Endothelial cell of umbilical vein (primary cell): ENCODE measurements at regions not wholly inside any gene's neighbourhood (a gene's known extent, or its start where the extent isn't known, plus 50 kb on each side); places are given as distances from the start of the nearest gene placed in this dataset.

Source experiments
- BruUV-seq: library from RNA; stranded (reverse); fragments of 400-500 nt; replicated peaks from 2 replicates; lab custom pipeline; 2021; lab: Mats Ljungman, UMichigan
- CTCF ChIA-PET: fragments of 300-600, 350-600 bp; sonication (Branson Sonifier 250); formaldehyde crosslinking; loops from one replicate; lab custom pipeline; 2021; ENCODE audit warnings: antibody characterized with exemption, inconsistent platforms; lab: Charles Lee
- POLR2A ChIA-PET: fragments of 300-600, 350-600 bp; sonication (Branson Sonifier 250); formaldehyde crosslinking; loops from one replicate; lab custom pipeline; 2021; ENCODE audit warnings: antibody characterized with exemption, inconsistent platforms; lab: Charles Lee
- DNase-seq: peaks from one replicate; pipeline ENCODE4 v3.0.0-alpha.2; 2011; ENCODE audit warnings: low read depth, low spot score
- FAIRE-seq: peaks from 2 replicates; lab custom pipeline; 2011; peaks lifted over from hg19 to GRCh38; lab: Jason Lieb, UNC
- H2AFZ ChIP-seq: 2 replicates; pipeline ENCODE4 v1.6.0; 2012; ENCODE audit warnings: low read depth, low read length, control low read depth, inconsistent platforms
- H3K27ac ChIP-seq: 2 replicates; pipeline ENCODE4 v1.5.1; 2011; ENCODE audit warnings: low read depth, mild to moderate bottlenecking, control low read depth, low read length, moderate library complexity; ENCODE audit not compliant: insufficient read depth
- H3K27me3 ChIP-seq, 2 experiments: 2 replicates each; pipeline versions ENCODE4 v1.6.0 to v1.6.1; 2011; ENCODE audit warnings: low read length in 2 of 2, mixed read lengths in 1 of 2; ENCODE audit not compliant: control insufficient read depth in 2 of 2, insufficient read depth in 2 of 2
- H3K36me3 ChIP-seq, 2 experiments: 2 replicates in 1 of 2; 3 replicates in 1 of 2; pipeline ENCODE4 v1.5.1; 2011; ENCODE audit warnings: low read length in 2 of 2, mild to moderate bottlenecking in 1 of 2, moderate library complexity in 1 of 2; ENCODE audit not compliant: control insufficient read depth in 2 of 2, insufficient read depth in 2 of 2; ENCODE audit errors: extremely low read depth in 1 of 2
- H3K4me1 ChIP-seq: 3 replicates; pipeline ENCODE4 v1.5.1; 2011; ENCODE audit warnings: mild to moderate bottlenecking, low read length; ENCODE audit not compliant: control insufficient read depth, insufficient read depth; ENCODE audit errors: extremely low read depth
- H3K4me2 ChIP-seq: 2 replicates; pipeline ENCODE4 v1.6.1; 2011; ENCODE audit warnings: low read length, control low read depth, mixed read lengths; ENCODE audit not compliant: insufficient read depth
- H3K4me3 ChIP-seq, 3 experiments: fragments of 200-600 bp in 1 of 3; sonication (generic), shearing (Covaris generic) in 1 of 3; replicated peaks in 1 of 3; 2 replicates each; pipeline ENCODE4 v1.5.1; 2011 to 2016; ENCODE audit warnings: control low read depth in 3 of 3, low read length in 3 of 3, mild to moderate bottlenecking in 2 of 3, inconsistent platforms in 1 of 3, low read depth in 1 of 3, moderate library complexity in 1 of 3; ENCODE audit not compliant: insufficient read depth in 1 of 3
- H3K79me2 ChIP-seq: 2 replicates; pipeline ENCODE4 v1.6.0; 2012; ENCODE audit warnings: low read length, inconsistent platforms; ENCODE audit not compliant: control insufficient read depth, insufficient read depth
- H3K9ac ChIP-seq: replicated peaks from 2 replicates; pipeline ENCODE3; 2011; ENCODE audit warnings: low read length, control low read depth; ENCODE audit not compliant: insufficient read depth; ENCODE audit errors: extremely low read depth
- H3K9me1 ChIP-seq: replicated peaks from 3 replicates; pipeline ENCODE4 v1.6.0; 2011; ENCODE audit warnings: mild to moderate bottlenecking, low read length; ENCODE audit not compliant: control insufficient read depth, insufficient read depth; ENCODE audit errors: extremely low read depth
- H3K9me3 ChIP-seq: replicated peaks from 2 replicates; pipeline ENCODE4 v1.5.1; 2012; ENCODE audit warnings: low read length, inconsistent platforms; ENCODE audit not compliant: control insufficient read depth, insufficient read depth
- H4K20me1 ChIP-seq: replicated peaks from 2 replicates; pipeline ENCODE3; 2011; ENCODE audit warnings: mild to moderate bottlenecking, low read length; ENCODE audit not compliant: control insufficient read depth, insufficient read depth; ENCODE audit errors: extremely low read depth
- EZH2 ChIP-seq: IDR thresholded peaks from 2 replicates; pipeline ENCODE4 v1.6.1; 2012; ENCODE audit warnings: borderline replicate concordance, low read depth, mild to moderate bottlenecking, moderate library complexity, low read length, inconsistent platforms; ENCODE audit not compliant: severe bottlenecking
- FOS ChIP-seq: IDR thresholded peaks from 2 replicates; pipeline ENCODE4 v1.6.1; 2011; ENCODE audit warnings: mild to moderate bottlenecking, low read length, moderate library complexity, borderline replicate concordance; ENCODE audit not compliant: insufficient read depth
- GATA2 ChIP-seq: IDR thresholded peaks from 2 replicates; pipeline ENCODE4 v1.7.0; 2011; ENCODE audit warnings: low read depth, mild to moderate bottlenecking, moderate library complexity, mixed read lengths, low read length; ENCODE audit not compliant: insufficient read length, insufficient read depth
- JUN ChIP-seq: IDR thresholded peaks from 2 replicates; pipeline ENCODE4 v1.6.1; 2011; ENCODE audit warnings: borderline replicate concordance, low read depth; ENCODE audit not compliant: insufficient read length, insufficient read depth
- MYC ChIP-seq: IDR thresholded peaks from one replicate; pipeline ENCODE4 v1.6.1; 2011; ENCODE audit warnings: mild to moderate bottlenecking, low read depth, low read length
- POLR2A ChIP-seq: IDR thresholded peaks from 2 replicates; pipeline ENCODE4 v1.6.1; 2012; ENCODE audit warnings: low read depth, mild to moderate bottlenecking, control low read depth, low read length
- POLR2AphosphoS5 ChIP-seq: IDR thresholded peaks from 2 replicates; pipeline ENCODE4 v1.6.1; 2012; ENCODE audit warnings: low read depth, mild to moderate bottlenecking, control low read depth, low read length, moderate library complexity; ENCODE audit not compliant: insufficient read depth
- dilution Hi-C: fragments of 300-500 bp; cut with MboI; formaldehyde crosslinking; loops from one replicate; pipeline ENCODE4 v1.15.0; 2019; ENCODE audit warnings: low sequenced_read_pairs; ENCODE audit not compliant: extremely low pct_ligation_motif_present
- intact Hi-C: fragments of 100-400 bp; cut with micrococcal nuclease; formaldehyde crosslinking; loops from one replicate; pipeline ENCODE4 v1.10.0; 2022
- TF ChIP-seq, protein P1 (sequence below): IDR thresholded peaks from 2 replicates; pipeline ENCODE4 v1.6.1; 2011; ENCODE audit not compliant: insufficient read depth, insufficient read length
- TF ChIP-seq, protein P2 (sequence below), 2 donors: IDR thresholded peaks; 1 replicate in 1 of 2; 2 replicates in 1 of 2; pipeline ENCODE4 v1.5.1; 2011; ENCODE audit warnings: low read length in 2 of 2, mild to moderate bottlenecking in 2 of 2, moderate library complexity in 2 of 2, control low read depth in 1 of 2, inconsistent platforms in 1 of 2, low read depth in 1 of 2; ENCODE audit not compliant: insufficient read depth in 1 of 2; ENCODE audit errors: extremely low read depth in 1 of 2

DNA sequence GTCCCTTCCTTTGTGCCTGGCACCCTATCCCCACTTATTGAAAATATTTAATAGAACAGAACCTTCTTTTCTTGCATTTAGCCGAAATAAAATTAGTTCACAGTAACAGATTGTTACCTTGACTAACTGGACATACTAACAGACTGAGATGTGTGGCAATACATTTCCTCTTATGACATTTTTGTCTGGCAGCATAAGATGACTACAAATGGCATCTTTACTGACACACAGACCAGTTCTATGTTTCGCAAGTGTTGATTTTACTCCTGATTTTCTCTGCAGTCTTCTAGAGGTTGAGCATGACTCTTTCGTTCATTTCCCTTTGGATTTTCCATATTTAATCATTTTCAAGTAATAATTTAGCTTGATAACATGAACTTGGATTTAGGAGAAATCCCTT is 474.6 kb downstream of the CBLN4 start:
- no peak overlapping the region for H3K4me3 ChIP-seq

More for the DNA sequence above, 474.6 kb downstream of the CBLN4 start:
- H3K9ac ChIP-seq = no peak overlapping the region
- BruUV-seq = no TSS peak
- H3K79me2 ChIP-seq = no peaks in the 10 kb centered on the region
- TF ChIP-seq JUN = no peak
- no peak for TF ChIP-seq EZH2
- no peak for TF ChIP-seq FOS
- TF ChIP-seq GATA2 = no peak
- no peak for TF ChIP-seq MYC
- no peak for TF ChIP-seq POLR2AphosphoS5
- TF ChIP-seq, protein P1, sequence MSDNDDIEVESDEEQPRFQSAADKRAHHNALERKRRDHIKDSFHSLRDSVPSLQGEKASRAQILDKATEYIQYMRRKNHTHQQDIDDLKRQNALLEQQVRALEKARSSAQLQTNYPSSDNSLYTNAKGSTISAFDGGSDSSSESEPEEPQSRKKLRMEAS = no peak
- TF ChIP-seq, protein P2, sequence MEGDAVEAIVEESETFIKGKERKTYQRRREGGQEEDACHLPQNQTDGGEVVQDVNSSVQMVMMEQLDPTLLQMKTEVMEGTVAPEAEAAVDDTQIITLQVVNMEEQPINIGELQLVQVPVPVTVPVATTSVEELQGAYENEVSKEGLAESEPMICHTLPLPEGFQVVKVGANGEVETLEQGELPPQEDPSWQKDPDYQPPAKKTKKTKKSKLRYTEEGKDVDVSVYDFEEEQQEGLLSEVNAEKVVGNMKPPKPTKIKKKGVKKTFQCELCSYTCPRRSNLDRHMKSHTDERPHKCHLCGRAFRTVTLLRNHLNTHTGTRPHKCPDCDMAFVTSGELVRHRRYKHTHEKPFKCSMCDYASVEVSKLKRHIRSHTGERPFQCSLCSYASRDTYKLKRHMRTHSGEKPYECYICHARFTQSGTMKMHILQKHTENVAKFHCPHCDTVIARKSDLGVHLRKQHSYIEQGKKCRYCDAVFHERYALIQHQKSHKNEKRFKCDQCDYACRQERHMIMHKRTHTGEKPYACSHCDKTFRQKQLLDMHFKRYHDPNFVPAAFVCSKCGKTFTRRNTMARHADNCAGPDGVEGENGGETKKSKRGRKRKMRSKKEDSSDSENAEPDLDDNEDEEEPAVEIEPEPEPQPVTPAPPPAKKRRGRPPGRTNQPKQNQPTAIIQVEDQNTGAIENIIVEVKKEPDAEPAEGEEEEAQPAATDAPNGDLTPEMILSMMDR (IDR thresholded peaks at IDR 0.05; ENCODE audit: extremely low read depth in 1 of 2, insufficient read depth in 1 of 2, low read depth in 1 of 2, low read length in 2 of 2) = no peak
- TF ChIP-seq POLR2A = no peak
- H3K27ac ChIP-seq = no peak overlapping the region
- CTCF ChIA-PET = no interaction called here
- H3K27me3 ChIP-seq = no peaks in the 10 kb centered on the region
- intact Hi-C loops (no loop called here), dilution Hi-C loops (no loop called here)
- no peak for FAIRE-seq
- no peak overlapping the region for H2AFZ ChIP-seq
- H3K9me1 ChIP-seq = no peaks in the 10 kb centered on the region
- no peaks in the 10 kb centered on the region for H4K20me1 ChIP-seq
- no peak for DNase-seq
- no peak overlapping the region for H3K4me2 ChIP-seq
- POLR2A ChIA-PET = no interaction called here
- H3K36me3 ChIP-seq = no peaks in the 10 kb centered on the region
- peaks cover 4% of the 10 kb centered on the region for H3K9me3 ChIP-seq
- H3K4me1 ChIP-seq = no peaks in the 10 kb centered on the region
